GM21390 (cell line): ENCODE measurements at regions not wholly inside any gene's neighbourhood (a gene's known extent, or its start where the extent isn't known, plus 50 kb on each side); places are given as distances from the start of the nearest gene placed in this dataset.
"Not testable (repeated sequence)": the region's sequence is repeated elsewhere in the genome, so short reads cannot be mapped to it uniquely, and the experiment has no call there.

ENCODE experiments used
- ATAC-seq: cut with Tn5 transposase; IDR thresholded peaks from one replicate; pipeline ENCODE4 v1.9.1; 2021; ENCODE audit not compliant: unreplicated experiment

GRCh38 chr2:11877764-11878163, 131.3 kb downstream of the LPIN1 start:
- no peak for ATAC-seq

DNA sequence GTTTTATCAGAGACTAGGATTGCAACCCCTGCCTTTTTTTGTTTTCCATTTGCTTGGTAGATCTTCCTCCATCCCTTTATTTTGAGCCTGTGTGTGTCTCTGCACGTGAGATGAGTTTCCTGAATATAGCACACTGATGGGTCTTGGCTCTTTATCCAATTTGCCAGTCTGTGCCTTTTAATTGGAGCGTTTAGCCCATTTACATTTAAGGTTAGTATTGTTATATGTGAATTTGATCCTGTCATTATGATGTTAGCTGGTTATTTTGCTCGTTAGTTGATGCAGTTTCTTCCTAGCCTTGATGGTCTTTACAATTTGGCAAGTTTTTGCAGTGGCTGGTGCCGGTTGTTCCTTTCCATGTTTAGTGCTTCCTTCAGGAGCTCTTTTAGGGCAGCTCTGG, 138.8 kb downstream of the LPIN1 start:
- ATAC-seq = not testable (repeated sequence)

GRCh38 chr2:11886899-11887298, 140.5 kb downstream of the LPIN1 start:
- not testable (repeated sequence) for ATAC-seq

- ATAC-seq = no peak
These were observed 142.8 kb downstream of the LPIN1 start for GRCh38 chr2:11889101-11889850.

DNA sequence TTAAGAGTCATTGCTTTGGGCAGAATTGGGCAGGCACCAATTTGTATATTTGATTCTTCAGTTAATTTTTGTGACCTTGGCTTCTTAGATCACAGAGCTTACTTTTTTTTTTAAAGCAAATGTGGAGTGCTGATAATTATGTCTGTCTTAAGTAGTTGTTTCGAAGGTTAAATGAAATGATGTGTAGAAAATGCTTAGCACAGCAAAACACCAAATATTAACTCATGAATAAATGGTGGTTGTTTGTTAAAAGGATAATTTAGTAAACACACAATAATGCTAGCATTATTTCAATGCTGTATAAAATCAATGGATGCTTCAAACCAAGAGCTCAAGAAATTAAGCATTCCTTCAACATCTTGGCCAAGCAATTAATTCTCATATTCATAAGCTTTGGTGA, 143.4 kb downstream of the LPIN1 start:
- ATAC-seq = no peak

- ATAC-seq = no peak
These were observed 144.6 kb downstream of the LPIN1 start for GRCh38 chr2:11891028-11891427.

GRCh38 chr2:11891671-11892440, 145.4 kb downstream of the LPIN1 start:
- ATAC-seq = no peak

DNA sequence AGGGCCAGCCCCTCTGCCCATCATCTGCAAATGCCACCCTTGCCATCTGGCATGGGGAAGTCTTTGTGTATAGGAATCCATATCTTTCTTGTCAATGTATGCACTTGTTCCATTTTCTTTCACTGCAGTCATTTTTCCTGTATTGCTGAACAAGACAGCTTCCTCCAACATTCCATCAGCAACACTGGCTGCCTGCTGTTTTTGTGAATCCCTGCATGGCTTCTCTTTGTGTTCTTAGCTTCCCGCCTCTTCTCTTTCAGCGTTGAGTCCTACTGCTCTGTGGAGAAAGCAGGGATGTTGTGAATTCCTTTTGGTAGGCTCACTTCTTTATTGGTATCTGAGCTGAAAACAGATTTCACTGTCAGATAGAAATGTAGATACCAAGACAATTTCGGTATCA, 150.0 kb downstream of the LPIN1 start:
- ATAC-seq = no peak

DNA sequence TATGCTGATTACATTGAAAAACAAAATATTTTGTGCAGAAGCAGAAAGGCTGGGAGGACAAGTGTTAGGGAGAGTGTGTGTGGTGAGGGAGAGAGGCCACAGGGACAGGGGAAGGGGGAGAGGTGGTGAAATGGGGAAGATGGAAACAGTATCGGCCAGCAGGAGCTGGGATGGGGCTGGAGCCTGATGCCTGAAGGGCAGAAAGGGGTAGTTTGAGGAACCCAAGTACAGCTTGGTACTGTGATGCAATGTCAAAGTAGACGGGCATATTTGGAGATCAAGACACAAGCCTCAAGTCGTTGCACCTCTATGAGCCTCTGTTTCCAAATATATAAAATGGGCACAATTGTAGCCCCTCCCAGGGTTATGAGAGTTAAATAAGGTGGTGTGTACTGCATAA, 152.1 kb downstream of the LPIN1 start:
- ATAC-seq = no peak

DNA sequence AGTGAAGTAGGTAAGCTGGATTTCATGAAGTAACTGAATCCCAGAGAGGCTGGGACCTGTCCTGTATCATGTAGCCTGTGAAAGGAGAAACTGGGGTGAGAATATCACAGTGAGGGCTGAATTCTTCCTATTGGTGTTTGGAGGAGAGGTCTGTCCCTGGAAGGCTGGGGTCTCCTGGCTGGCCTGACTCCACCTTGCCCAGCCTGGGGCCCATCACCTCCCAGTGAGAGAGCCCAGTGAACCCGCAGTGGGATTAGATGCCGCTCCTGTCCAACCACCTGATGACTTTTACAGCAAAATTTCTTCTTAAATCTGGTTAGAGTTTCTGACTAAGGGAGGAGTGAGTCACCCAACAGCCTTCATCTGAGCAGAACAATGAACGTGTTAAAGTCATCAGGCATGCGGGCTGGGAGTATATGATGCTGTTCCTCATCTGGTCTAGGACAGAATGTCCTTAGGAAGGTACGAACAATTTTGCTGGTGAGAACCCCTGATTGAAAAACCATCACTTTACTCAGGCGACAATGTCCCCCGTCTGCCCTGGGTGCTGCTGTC, 152.9 kb downstream of the LPIN1 start:
- no peak for ATAC-seq

- ATAC-seq = not testable (repeated sequence)
These were observed 154.5 kb downstream of the LPIN1 start for GRCh38 chr2:11900891-11901290.

DNA sequence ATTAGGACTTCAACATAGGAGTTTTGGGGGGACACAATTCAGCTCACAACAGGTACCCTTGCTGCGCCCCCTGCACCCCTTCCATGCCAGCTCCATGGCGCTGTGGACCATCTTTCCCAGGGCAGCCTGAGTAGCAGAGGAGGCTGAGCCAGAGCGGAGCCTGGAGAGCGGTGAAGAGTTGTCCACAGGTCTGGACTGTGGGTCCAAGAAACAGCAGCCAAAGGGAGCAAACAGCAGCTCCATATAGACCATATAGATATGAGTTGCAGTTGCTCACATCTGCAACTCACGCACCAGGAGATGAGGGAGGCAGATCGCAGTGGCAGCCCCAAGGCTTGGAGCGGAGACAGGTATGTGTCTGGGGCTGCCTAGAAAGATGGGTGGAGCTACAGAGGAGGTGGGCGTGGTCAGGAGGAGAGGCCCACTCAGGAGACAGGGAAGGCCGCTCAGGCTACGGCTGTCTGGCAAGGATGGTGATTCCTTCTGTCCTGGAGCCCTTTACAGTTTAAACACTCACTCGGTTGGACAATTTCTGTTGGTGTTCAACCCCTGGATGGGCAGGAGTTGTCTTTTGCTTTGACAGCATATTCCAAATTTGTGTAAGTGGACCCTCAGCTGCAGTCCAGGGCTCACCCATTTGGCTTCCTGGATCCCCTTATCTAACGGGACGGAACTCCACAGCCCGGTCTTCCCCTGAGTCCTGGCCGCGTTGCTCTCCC, 155.1 kb downstream of the LPIN1 start:
- ATAC-seq = no peak

DNA sequence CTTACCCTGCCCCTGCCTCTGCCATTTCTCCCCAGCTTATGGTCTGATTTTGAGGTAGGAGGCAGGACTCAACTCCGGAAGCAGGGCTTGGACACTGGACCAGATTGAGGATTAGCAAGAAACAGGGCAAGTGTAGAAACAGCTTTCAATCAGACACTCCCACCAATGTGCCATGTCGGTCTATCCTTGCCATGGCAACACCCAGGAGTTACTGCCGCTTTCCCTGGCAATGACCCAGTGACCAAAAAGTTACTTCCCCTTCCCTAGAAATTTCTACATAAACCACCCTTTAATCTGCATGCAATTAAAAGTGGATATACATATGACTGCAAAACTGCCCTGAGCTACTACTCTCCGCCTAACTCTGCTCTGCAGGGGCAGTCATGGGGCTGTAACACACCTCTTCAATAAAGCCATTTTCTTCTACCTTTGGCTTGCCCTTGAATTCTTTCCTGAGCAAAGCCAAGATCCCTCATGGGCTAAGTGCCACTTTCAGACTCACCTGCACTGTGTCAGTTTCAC, 156.7 kb downstream of the LPIN1 start:
- ATAC-seq = no peak

- peak; percentile 57 for ATAC-seq
These were observed 157.6 kb downstream of the LPIN1 start for GRCh38 chr2:11904029-11904428.

- ATAC-seq = no peak
These were observed 158.5 kb downstream of the LPIN1 start for GRCh38 chr2:11904941-11905340.

- ATAC-seq = no peak
These were observed 160.8 kb downstream of the LPIN1 start for GRCh38 chr2:11907190-11907589.

DNA sequence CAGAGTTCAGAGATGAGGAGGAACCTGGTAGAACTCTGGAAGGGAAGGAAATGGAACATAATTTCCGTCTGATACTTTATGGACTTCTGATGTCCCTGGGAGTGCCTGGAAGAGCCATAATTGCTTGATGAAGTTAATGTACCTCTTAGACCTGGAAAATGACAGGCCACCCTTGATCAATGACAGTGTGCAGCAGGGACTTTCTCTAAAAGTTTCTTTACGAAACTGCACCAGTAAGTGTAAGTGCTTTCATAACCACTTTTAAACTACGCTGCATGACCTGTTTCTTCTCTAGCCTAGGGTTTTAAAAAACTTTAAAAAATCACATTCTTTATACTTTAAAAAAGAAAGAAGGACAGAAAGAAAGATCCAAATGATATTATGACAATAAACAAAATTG, 164.5 kb downstream of the LPIN1 start:
- no peak for ATAC-seq

DNA sequence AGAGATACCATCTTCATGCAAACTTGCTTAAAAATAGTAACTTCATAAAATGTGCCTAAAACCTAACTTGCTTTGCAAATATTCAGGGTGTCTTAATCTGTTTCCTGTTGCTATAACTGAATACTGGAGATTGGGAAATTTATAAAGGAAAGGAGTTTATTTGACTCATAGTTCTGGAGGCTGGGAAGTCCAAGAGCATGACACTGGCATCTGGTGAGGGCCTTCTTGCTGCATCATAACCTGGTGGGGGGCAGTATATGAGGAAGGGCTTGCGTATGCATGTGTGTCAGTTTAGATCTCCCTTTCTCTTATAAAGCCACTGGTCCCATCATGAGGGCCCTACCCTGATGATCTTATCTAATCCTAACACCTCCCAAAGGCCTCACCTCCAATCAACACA, 166.5 kb downstream of the LPIN1 start:
- ATAC-seq = no peak

DNA sequence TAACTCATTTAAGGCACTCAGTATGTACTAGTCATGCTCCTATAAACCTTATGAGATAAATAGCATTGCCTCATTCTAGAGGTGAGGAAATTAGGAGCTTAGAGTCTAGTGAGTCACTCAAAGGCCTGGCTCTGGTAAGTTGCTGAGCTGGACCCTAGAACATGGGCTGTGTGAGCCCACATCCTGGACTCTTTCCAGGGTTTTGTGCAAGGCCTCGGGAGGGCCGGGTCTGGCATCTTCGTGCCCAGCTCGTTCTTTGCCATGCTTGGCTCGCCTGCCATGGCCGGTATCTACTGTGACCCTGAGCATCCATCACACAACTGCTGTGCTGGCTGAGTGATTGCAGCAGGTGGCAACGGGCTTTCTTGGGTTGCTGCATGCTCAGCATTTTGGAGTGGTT, 168.0 kb downstream of the LPIN1 start:
- ATAC-seq = no peak

- ATAC-seq = no peak
These were observed 169.2 kb downstream of the LPIN1 start for GRCh38 chr2:11915650-11916049.

DNA sequence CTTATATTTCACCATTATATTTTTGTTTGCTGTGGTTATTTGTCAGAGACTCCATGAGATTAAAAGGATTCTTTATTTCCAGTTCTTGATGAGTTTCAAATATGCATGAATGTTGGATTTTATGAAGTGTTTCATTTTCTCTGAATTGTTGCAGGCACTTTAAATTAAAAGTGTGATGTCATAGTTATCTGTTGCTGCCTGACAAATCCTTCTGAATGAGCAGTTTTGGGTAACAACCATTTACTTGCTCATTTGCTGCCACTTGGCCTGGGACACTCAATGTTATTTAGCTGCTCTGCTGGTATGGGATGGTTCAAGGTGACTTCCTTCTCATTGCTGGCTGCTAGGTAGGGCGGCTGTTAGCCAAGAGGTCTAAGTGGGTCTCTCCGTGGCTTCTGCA, 173.5 kb downstream of the LPIN1 start:
- ATAC-seq = no peak
